ENCODE measurements at regions not wholly inside any gene's neighbourhood (a gene's known extent, or its start where the extent isn't known, plus 50 kb on each side); places are given as distances from the start of the nearest gene placed in this dataset.

GRCh38 chr10:118911363-118911762, 118.2 kb upstream of the NANOS1 start:
- peaks cover 8% of the 10 kb centered on the region for H3K4me1 Mint-ChIP-seq

DNA sequence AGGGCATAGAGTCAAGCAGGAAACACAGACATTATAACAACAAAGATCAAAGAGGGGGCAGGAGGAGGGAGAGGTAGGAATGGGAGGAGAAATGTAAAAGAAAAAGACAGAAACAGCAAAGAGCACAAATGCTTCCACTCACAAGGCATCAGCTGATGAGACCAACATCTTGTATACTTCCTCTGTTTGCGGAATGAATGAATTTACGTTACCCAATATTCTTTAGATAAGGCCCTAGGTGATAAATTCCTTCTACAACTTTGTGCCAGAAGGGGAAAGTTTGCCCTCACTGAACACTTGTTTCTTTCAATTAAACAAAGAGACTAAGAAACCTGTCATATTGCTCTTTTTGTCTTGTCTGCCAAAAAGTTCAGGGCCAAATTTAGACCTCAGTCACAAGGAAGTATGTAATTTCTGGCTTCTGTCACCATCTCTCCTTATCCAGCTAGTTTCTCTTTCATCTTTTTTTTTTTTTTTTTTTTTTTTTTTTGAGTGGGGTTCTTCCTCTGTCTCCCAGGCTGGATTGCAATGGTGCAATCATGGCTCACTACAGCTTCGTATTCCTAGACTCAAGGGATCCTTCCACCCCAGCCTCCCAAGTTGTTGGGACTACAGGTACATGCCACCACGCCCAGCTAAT, 116.4 kb upstream of the NANOS1 start:
- Histone ChIP-seq H3K9ac (no peak overlapping the region), H3K9me3 (ENCODE audit: low read depth) (no peaks in the 10 kb centered on the region), H3F3A (ENCODE audit: low read depth) (no peaks in the 10 kb centered on the region), H3K27ac (no peak overlapping the region), H3K36me3 (no peaks in the 10 kb centered on the region), H3K4me2 (no peak overlapping the region), H4K20me1 (ENCODE audit: low read depth) (no peaks in the 10 kb centered on the region), H3K79me2 (ENCODE audit: low read depth) (no peaks in the 10 kb centered on the region), H3K4me1 (peaks cover 7% of the 10 kb centered on the region), H2AFZ (replicated peaks) (no peak overlapping the region), H3K27me3 (no peaks in the 10 kb centered on the region), H3K4me3 (no peak overlapping the region)
- DNase-seq (ENCODE audit: low spot score): no peak
- Mint-ChIP-seq H3K27me3 (ENCODE audit: insufficient read depth, low read depth) (peaks cover 14% of the 10 kb centered on the region), H3K4me1 (peaks cover 13% of the 10 kb centered on the region), H3K9me3 (no peaks in the 10 kb centered on the region), H3K36me3 (no peaks in the 10 kb centered on the region), H3K4me3 (no peak overlapping the region), H3K27ac (no peak overlapping the region)
- no peak for TF ChIP-seq EZH2 (IDR thresholded peaks at IDR 0.05)
- TF ChIP-seq EZH2phosphoT487 (IDR thresholded peaks at IDR 0.05): no peak
- TF ChIP-seq, protein P1, sequence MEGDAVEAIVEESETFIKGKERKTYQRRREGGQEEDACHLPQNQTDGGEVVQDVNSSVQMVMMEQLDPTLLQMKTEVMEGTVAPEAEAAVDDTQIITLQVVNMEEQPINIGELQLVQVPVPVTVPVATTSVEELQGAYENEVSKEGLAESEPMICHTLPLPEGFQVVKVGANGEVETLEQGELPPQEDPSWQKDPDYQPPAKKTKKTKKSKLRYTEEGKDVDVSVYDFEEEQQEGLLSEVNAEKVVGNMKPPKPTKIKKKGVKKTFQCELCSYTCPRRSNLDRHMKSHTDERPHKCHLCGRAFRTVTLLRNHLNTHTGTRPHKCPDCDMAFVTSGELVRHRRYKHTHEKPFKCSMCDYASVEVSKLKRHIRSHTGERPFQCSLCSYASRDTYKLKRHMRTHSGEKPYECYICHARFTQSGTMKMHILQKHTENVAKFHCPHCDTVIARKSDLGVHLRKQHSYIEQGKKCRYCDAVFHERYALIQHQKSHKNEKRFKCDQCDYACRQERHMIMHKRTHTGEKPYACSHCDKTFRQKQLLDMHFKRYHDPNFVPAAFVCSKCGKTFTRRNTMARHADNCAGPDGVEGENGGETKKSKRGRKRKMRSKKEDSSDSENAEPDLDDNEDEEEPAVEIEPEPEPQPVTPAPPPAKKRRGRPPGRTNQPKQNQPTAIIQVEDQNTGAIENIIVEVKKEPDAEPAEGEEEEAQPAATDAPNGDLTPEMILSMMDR (IDR thresholded peaks at IDR 0.05): no peak

More at GRCh38 chr10:118911363-118911762, 118.2 kb upstream of the NANOS1 start:
- no peaks in the 10 kb centered on the region for H3K9me3 ChIP-seq (ENCODE audit: low read depth)
- H2AFZ ChIP-seq (replicated peaks): no peak overlapping the region
- no peak overlapping the region for H3K4me3 Mint-ChIP-seq
- DNase-seq (ENCODE audit: low spot score): no peak
- H3K9me3 Mint-ChIP-seq: peaks cover under 1% of the 10 kb centered on the region
- TF ChIP-seq EZH2 (IDR thresholded peaks at IDR 0.05) (no peak), EZH2phosphoT487 (IDR thresholded peaks at IDR 0.05) (no peak)
- TF ChIP-seq, protein P1 (IDR thresholded peaks at IDR 0.05): no peak
- H3K9ac ChIP-seq: no peak overlapping the region
- no peak overlapping the region for H3K4me3 ChIP-seq
- no peaks in the 10 kb centered on the region for H3F3A ChIP-seq (ENCODE audit: low read depth)
- H3K27ac Mint-ChIP-seq: no peak overlapping the region
- H3K36me3 ChIP-seq: no peaks in the 10 kb centered on the region
- H3K4me1 ChIP-seq: no peaks in the 10 kb centered on the region
- H3K36me3 Mint-ChIP-seq: no peaks in the 10 kb centered on the region
- H3K27ac ChIP-seq: no peak overlapping the region
- peaks cover 10% of the 10 kb centered on the region for H3K27me3 Mint-ChIP-seq (ENCODE audit: insufficient read depth, low read depth)
- H3K27me3 ChIP-seq: no peaks in the 10 kb centered on the region
- no peaks in the 10 kb centered on the region for H4K20me1 ChIP-seq (ENCODE audit: low read depth)
- no peaks in the 10 kb centered on the region for H3K79me2 ChIP-seq (ENCODE audit: low read depth)
- H3K4me2 ChIP-seq: no peak overlapping the region

GRCh38 chr10:118913825-118914224, 115.7 kb upstream of the NANOS1 start:
- Mint-ChIP-seq H3K9me3 (no peaks in the 10 kb centered on the region), H3K27ac (no peak overlapping the region), H3K4me3 (no peak overlapping the region)

More at GRCh38 chr10:118913825-118914224, 115.7 kb upstream of the NANOS1 start:
- H3K4me2 ChIP-seq: no peak overlapping the region
- peaks cover 12% of the 10 kb centered on the region for H3K4me1 Mint-ChIP-seq
- H3K9ac ChIP-seq: no peak overlapping the region
- no peaks in the 10 kb centered on the region for H3K79me2 ChIP-seq (ENCODE audit: low read depth)
- H4K20me1 ChIP-seq (ENCODE audit: low read depth): no peaks in the 10 kb centered on the region
- no peaks in the 10 kb centered on the region for H3K36me3 ChIP-seq
- H3F3A ChIP-seq (ENCODE audit: low read depth): peaks cover 5% of the 10 kb centered on the region
- no peaks in the 10 kb centered on the region for H3K36me3 Mint-ChIP-seq
- no peaks in the 10 kb centered on the region for H3K27me3 ChIP-seq
- H3K9me3 ChIP-seq (ENCODE audit: low read depth): no peaks in the 10 kb centered on the region
- no peak for TF ChIP-seq EZH2phosphoT487 (IDR thresholded peaks at IDR 0.05)
- TF ChIP-seq, protein P1 (IDR thresholded peaks at IDR 0.05): no peak
- TF ChIP-seq EZH2 (IDR thresholded peaks at IDR 0.05): no peak
- H2AFZ ChIP-seq (replicated peaks): no peak overlapping the region
- H3K4me3 ChIP-seq: no peak overlapping the region
- no peak for DNase-seq (ENCODE audit: low spot score)
- no peak overlapping the region for H3K27ac ChIP-seq
- H3K4me1 ChIP-seq: peaks cover 14% of the 10 kb centered on the region
- H3K27me3 Mint-ChIP-seq (ENCODE audit: insufficient read depth, low read depth): peaks cover 8% of the 10 kb centered on the region
